ENCODE measurements at regions not wholly inside any gene's neighbourhood (a gene's known extent, or its start where the extent isn't known, plus 50 kb on each side); places are given as distances from the start of the nearest gene placed in this dataset.

DNA sequence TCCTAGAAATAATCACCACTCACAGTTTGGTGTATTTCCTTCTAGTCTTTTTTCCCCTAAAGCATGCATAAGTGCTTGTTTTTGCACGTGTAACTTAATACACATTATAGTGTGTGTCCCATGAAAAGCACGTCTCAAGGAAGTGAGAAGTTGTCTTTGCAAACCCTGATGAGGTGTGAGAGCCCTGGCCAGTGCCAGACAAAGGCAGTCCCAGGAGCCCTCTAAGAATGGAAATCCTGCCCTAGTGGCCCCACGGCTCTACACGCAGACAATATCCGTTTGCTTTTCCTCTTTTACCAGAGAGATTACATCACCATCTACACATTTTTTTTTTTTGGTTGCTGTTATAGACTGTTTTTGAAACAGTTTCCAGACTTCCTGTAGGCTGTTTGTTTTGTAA lies 85.5 kb upstream of the FZD10 start:
- TF ChIP-seq EZH2 (IDR thresholded peaks at IDR 0.05; ENCODE audit: borderline replicate concordance) (no peak), EZH2phosphoT487 (IDR thresholded peaks at IDR 0.05; ENCODE audit: low read depth, severe bottlenecking, unreplicated experiment) (no peak)
- TF ChIP-seq, protein P1, sequence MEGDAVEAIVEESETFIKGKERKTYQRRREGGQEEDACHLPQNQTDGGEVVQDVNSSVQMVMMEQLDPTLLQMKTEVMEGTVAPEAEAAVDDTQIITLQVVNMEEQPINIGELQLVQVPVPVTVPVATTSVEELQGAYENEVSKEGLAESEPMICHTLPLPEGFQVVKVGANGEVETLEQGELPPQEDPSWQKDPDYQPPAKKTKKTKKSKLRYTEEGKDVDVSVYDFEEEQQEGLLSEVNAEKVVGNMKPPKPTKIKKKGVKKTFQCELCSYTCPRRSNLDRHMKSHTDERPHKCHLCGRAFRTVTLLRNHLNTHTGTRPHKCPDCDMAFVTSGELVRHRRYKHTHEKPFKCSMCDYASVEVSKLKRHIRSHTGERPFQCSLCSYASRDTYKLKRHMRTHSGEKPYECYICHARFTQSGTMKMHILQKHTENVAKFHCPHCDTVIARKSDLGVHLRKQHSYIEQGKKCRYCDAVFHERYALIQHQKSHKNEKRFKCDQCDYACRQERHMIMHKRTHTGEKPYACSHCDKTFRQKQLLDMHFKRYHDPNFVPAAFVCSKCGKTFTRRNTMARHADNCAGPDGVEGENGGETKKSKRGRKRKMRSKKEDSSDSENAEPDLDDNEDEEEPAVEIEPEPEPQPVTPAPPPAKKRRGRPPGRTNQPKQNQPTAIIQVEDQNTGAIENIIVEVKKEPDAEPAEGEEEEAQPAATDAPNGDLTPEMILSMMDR (IDR thresholded peaks at IDR 0.05; ENCODE audit: poor library complexity) = no peak

Data from hepatocyte (in vitro differentiated cells).